HG02623 (cell line): ENCODE measurements at regions not wholly inside any gene's neighbourhood (a gene's known extent, or its start where the extent isn't known, plus 50 kb on each side); places are given as distances from the start of the nearest gene placed in this dataset.
"Not testable (repeated sequence)": the region's sequence is repeated elsewhere in the genome, so short reads cannot be mapped to it uniquely, and the experiment has no call there.

Experiments used
- ATAC-seq: cut with Tn5 transposase; IDR thresholded peaks from one replicate; pipeline ENCODE4 v1.9.1; 2021; ENCODE audit warnings: moderate library complexity; ENCODE audit not compliant: unreplicated experiment

DNA sequence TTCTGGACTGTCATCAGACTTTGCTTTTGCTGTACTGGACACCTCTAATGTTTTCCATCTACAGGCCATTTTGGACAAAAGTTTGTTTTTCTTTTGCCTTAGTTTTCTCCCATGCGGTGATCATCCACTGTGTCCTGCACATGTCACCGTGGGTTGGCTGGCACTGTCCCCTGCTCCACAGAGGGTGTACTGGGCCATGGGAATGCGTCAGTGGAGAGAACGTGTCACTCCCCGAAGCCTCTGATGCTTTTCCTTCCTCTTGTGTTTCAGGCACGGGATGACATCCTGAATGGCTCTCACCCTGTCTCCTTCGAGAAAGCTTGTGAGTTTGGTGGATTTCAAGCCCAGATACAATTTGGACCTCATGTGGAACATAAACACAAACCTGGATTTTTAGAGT is 385.0 kb upstream of the TPM1 start:
- ATAC-seq, result not testable (repeated sequence)

DNA sequence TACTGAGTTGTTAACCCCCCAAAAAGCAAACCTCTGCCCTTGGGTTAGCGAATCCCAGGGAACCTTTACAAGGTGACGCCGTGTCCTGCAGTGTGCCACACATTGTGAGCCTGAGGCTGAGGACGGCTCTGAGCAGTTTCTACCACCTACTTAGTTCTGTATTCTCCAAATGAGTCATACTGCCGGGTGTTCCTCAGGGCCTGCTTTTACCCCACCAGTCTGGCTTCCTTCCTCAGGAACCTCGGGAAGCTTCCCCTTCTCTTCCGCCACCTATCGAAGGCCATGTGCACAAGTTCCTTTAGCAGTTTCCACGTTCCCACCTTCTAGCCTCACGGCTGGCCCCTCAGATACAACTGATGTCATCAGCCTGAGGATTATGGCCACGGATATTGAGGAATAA is 384.0 kb upstream of the TPM1 start:
- no peak for ATAC-seq

DNA sequence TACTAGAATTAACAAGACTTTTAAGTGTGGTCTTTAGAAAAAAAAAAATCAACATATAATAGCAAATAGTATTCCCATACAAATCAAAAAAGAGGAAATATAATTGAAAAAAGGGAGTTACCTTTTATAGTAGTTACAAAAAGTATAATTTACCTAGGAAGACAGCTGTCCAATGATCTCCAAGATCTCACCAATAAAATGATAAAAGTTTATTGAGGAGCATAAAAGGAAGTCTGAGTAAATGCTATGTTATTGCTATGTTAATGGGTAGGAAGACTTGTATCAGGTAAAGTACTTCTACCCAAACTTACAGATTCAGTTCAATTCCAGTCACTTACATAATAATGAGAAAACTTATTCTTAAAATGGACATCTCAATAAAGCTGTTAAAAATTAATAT is 379.0 kb upstream of the TPM1 start:
- no peak for ATAC-seq

DNA sequence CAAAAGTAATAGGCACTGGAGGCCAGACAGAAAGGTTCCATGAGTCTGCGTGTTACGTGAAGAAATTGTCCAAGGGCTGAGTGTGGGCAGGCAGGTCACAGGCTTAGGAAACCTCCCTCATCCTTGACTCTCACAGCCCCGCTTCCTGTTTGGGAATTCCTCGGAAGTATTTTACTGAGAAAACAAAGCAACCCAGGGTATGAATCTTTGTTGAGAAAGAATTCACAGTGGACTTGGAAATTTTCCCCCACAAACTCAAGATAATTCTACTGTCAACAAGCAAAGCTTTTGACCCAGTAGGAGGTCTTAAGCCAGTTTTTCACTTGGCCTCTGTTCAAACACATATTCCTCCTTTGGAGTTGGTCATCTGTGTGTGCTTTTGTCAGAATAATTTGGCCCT is 377.1 kb upstream of the TPM1 start:
- no peak for ATAC-seq

GRCh38 chr15:62666046-62666445 is 376.5 kb upstream of the TPM1 start:
- no peak for ATAC-seq

GRCh38 chr15:62672268-62672667 is 370.3 kb upstream of the TPM1 start:
- no peak for ATAC-seq

DNA sequence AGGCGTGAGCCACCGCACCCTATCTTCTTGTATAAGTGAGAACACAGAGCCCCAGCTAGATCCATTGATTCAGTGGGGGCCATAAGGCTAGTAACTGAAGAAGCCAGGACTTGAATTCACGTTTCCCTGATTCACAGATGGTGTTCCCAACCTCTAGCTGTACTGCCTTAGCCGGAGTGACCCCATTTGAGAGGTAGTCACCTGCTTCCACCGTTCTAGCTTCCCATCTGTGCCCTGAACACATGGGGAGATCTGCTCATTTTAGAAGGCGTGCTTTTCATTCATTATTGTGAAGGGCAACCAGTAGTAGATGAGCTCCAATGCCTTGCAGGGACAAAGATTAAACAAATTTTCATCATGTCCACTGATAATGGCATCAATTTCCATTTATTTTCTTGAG is 365.7 kb upstream of the TPM1 start:
- ATAC-seq, result no peak

DNA sequence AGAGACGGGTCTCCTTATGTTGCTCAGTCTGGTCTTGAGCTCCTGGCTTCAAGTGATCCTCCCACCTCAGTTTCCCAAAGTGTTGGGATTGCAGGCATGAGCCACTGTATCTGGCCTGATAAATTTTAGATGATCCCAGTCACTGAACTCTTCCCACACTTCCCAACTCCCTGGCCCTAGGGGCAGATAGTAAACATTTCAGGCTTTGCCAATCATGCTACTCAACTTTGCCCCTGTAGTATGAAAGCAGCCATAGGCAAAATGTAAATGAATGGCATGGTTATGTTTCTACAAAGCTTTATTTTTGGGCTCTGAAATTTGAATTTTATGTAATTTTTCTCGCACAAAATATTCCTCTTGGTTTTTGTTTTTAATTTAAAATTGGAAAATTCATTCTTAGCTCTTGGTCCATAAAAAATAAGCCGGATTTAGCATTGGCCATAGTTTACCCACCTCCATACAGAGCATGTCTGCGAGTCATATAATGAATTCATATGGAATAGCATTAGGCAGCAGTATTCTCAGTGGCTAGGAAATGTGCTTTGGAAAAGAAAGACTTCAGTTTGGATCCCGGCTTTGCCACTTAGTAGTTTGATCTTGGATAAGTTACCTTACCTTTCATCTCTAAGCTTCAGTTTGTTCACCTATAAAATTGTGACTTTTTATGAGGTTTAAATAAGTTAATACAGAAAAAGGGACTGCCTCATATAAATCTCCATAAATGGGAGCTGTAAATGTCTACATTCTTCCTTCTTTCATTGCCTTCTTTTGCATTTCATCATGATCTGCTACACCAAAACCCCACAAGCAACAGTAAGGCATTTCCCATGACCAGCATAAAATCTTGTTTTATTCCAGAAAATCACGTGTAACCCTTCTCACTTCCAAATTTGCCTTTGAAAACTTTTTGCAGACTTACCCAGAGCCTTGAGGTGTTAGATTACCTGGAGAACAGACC is 360.3 kb upstream of the TPM1 start:
- ATAC-seq, result no peak

GRCh38 chr15:62683192-62683591 is 359.4 kb upstream of the TPM1 start:
- not testable (repeated sequence) for ATAC-seq

GRCh38 chr15:62684123-62684808 is 358.3 kb upstream of the TPM1 start:
- ATAC-seq, result no peak

GRCh38 chr15:62691008-62691407 is 351.5 kb upstream of the TPM1 start:
- no peak for ATAC-seq

- ATAC-seq, result no peak
Observed at GRCh38 chr15:62697636-62698035, 344.9 kb upstream of the TPM1 start.

- no peak for ATAC-seq
Observed at GRCh38 chr15:62698646-62699045, 343.9 kb upstream of the TPM1 start.

- ATAC-seq, result no peak
Observed at GRCh38 chr15:62706317-62706716, 336.2 kb upstream of the TPM1 start.

DNA sequence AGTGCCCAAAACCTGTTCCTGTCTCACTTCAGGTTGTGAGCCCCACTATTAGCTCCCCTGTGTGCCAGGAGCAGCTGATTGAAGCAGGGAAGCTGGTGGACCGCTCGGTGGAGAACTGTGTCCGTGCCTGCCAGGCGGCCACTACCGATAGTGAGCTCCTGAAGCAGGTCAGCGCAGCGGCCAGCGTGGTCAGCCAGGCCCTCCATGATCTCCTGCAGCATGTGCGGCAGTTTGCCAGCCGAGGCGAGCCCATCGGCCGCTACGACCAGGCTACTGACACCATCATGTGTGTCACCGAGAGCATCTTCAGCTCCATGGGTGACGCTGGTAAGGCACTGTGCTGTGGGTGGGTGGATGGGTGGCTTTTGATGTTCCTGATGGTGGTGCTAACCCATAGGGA is 334.1 kb upstream of the TPM1 start:
- no peak for ATAC-seq

GRCh38 chr15:62709261-62709660 is 333.3 kb upstream of the TPM1 start:
- ATAC-seq, result no peak

DNA sequence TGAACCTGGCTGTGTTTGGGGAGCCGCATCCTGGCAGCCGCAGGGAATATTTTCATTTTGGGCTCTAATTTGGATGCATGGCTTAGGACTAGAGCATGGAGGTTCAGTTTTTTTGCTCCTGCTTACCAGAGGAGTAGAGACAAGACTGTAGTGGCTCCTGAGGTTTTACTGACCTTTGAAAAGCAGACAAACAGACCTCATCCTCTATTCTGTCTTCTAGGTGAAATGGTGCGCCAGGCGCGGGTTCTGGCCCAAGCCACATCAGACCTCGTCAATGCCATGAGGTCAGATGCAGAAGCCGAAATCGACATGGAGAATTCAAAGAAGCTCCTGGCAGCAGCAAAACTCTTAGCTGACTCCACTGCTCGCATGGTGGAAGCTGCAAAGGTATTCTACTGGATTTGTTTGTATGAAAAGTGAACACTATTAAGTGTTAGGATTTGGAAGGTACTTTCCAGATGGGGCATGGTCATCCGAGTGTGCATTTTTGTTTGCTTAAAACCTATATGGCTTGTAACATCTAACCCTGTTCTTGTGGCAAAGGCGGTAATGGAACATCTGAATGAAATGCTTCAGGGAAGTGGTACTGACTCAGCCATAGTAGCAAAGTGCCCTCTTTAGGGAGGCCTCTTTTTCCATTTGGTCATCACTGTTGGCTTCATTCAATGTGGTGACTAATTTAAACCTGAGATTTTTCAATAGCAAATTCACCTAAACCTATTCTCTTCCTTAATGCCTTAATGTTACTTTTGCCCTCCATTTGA is 330.7 kb upstream of the TPM1 start:
- ATAC-seq, result no peak

DNA sequence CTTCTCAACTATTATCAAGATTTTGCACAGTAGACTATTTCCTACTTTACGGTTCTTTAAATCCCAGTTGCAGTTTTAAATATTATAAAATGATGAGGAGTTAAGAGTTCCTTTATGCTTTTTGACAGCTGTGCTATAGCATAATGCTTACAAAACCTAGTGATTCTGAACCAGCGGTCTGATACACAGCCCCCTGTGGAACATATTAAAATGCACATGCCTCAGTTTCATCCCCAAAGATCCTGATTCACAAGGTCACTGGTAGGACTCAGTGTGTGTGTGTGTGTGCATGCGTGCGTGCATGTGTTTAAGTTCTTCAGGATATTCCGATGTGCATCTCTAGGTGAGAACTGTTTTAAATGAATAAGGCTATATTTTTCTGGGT is 330.1 kb upstream of the TPM1 start:
- ATAC-seq, result no peak

DNA sequence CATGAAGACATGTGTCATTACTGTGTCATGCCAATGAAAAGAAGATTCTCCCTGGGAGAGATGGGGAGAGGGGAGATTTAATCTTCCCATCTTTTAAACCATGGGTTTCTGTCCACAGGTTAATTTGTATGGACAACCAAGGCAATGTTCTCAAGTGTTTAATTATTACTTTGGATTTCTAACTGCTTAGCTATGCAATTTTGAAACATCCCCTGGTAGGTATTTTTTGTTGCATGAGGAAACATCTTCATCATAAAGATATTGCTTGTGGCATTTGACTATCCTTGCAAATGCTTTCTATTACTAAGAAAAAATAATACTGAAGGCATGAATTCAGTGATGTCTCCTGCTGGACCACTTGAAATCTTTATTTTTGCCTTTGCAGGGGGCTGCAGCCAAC is 326.6 kb upstream of the TPM1 start:
- ATAC-seq, result no peak

DNA sequence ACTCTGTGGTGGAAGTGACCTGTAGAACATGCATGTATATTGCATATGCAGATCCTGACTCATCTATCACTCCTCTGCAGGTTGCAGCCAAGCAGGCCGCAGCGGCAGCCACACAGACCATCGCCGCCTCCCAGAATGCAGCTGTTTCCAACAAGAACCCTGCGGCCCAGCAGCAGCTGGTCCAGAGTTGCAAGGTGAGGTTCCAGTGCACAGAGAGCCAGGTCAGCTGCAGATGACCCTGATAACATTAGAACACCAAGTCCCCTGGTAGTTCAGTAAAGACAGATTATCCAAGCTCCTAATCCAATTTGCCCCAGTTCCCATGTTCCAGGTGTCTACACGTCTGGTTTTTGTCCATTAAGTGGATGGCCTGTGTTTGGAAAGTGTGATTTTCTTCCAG is 325.1 kb upstream of the TPM1 start:
- ATAC-seq, result no peak

- no peak for ATAC-seq
Observed at GRCh38 chr15:62719316-62719715, 323.2 kb upstream of the TPM1 start.

GRCh38 chr15:62722237-62722636 is 320.3 kb upstream of the TPM1 start:
- no peak for ATAC-seq
